ENCODE measurements at regions not wholly inside any gene's neighbourhood (a gene's known extent, or its start where the extent isn't known, plus 50 kb on each side); places are given as distances from the start of the nearest gene placed in this dataset.

DNA sequence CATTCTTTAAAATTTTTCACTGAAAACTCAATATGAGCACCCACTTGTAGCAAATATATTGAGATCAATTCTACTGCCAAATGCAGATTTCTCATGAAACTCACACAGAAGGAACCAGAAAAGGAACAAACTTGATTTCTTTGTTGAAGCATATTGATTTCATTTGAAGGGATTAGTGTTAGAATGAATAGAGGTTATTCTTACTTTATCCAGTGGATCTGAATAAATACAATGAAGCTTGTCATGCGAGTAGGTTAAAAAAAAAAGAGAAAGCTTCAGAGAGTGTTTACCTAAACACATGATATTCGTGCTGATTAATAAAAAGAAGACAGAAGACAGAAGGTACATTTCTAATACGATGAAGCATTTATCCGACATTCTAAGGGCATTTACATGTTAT lies 226.7 kb upstream of the ZSWIM2 start:
- TF ChIP-seq EZH2 (IDR thresholded peaks at IDR 0.05; ENCODE audit: borderline replicate concordance, low read length) = no peak
- TF ChIP-seq, protein P1, sequence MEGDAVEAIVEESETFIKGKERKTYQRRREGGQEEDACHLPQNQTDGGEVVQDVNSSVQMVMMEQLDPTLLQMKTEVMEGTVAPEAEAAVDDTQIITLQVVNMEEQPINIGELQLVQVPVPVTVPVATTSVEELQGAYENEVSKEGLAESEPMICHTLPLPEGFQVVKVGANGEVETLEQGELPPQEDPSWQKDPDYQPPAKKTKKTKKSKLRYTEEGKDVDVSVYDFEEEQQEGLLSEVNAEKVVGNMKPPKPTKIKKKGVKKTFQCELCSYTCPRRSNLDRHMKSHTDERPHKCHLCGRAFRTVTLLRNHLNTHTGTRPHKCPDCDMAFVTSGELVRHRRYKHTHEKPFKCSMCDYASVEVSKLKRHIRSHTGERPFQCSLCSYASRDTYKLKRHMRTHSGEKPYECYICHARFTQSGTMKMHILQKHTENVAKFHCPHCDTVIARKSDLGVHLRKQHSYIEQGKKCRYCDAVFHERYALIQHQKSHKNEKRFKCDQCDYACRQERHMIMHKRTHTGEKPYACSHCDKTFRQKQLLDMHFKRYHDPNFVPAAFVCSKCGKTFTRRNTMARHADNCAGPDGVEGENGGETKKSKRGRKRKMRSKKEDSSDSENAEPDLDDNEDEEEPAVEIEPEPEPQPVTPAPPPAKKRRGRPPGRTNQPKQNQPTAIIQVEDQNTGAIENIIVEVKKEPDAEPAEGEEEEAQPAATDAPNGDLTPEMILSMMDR (IDR thresholded peaks at IDR 0.05; ENCODE audit: low read length) = no peak
